T-helper 17 cell (primary cell): ENCODE measurements at regions not wholly inside any gene's neighbourhood (a gene's known extent, or its start where the extent isn't known, plus 50 kb on each side); places are given as distances from the start of the nearest gene placed in this dataset.

ENCODE experiments used
- ATAC-seq: fragments of 150-1000 bp; cut with Tn5 transposase; 2 replicates; pipeline ENCODE4 v1.10.0; 2021; ENCODE audit warnings: mild to moderate bottlenecking, moderate library complexity
- DNase-seq, 3 donors: peaks; one replicate each; pipeline versions ENCODE4 v3.0.0 to v3.0.0-alpha.2; 2020 to 2021
- H3K9me3 ChIP-seq: one replicate; pipeline ENCODE4 v1.7.0; 2013; ENCODE audit warnings: low read length, mild to moderate bottlenecking; ENCODE audit not compliant: control insufficient read depth, poor library complexity, severe bottlenecking
- H3K27ac Mint-ChIP-seq: one replicate; pipeline ENCODE4 v1.8.0; 2022; ENCODE audit warnings: mild to moderate bottlenecking, moderate library complexity, mixed read lengths
- H3K27me3 Mint-ChIP-seq: one replicate; pipeline ENCODE4 v1.8.0; 2022; ENCODE audit warnings: mixed read lengths
- H3K36me3 Mint-ChIP-seq: one replicate; pipeline ENCODE4 v1.8.0; 2022; ENCODE audit warnings: low read depth, mixed read lengths
- H3K4me1 Mint-ChIP-seq: one replicate; pipeline ENCODE4 v1.8.0; 2022; ENCODE audit warnings: mild to moderate bottlenecking, mixed read lengths
- H3K4me3 Mint-ChIP-seq: one replicate; pipeline ENCODE4 v1.8.0; 2022; ENCODE audit warnings: mild to moderate bottlenecking, moderate library complexity, mixed read lengths

DNA sequence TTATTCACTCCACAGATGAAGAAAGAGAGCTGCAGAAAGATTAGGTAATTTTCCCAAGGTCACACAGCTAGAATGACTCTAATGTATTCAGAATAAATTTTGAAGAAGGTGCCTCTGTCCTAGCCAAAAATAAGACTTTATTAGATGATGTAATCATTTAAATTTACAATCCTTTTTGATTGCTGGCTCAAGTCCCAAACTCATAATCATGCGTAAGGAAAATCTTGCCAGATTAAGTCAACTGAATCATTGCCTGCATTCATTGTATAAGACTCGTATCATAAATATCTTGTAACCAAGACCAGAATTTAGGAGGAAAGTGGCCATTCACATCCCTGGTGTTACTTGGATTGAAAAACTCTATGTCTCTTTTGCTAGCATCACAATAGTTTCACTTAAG is 53.1 kb upstream of the STK39 start:
- no peaks in the 10 kb centered on the region for H3K9me3 ChIP-seq
- H3K27me3 Mint-ChIP-seq: no peaks in the 10 kb centered on the region
- H3K36me3 Mint-ChIP-seq: no peaks in the 10 kb centered on the region
- H3K27ac Mint-ChIP-seq: no peak overlapping the region
- ATAC-seq: no peak
- no peaks in the 10 kb centered on the region for H3K4me1 Mint-ChIP-seq
- DNase-seq: no peak
- H3K4me3 Mint-ChIP-seq: no peak overlapping the region

- peaks cover 2% of the 10 kb centered on the region for H3K36me3 Mint-ChIP-seq
- H3K27me3 Mint-ChIP-seq: no peaks in the 10 kb centered on the region
- no peaks in the 10 kb centered on the region for H3K9me3 ChIP-seq
- no peak for DNase-seq
- ATAC-seq: no peak
- no peak overlapping the region for H3K4me3 Mint-ChIP-seq
- H3K27ac Mint-ChIP-seq: no peak overlapping the region
- no peaks in the 10 kb centered on the region for H3K4me1 Mint-ChIP-seq
Observed at GRCh38 chr2:168304024-168304681, 56.8 kb upstream of the STK39 start.

DNA sequence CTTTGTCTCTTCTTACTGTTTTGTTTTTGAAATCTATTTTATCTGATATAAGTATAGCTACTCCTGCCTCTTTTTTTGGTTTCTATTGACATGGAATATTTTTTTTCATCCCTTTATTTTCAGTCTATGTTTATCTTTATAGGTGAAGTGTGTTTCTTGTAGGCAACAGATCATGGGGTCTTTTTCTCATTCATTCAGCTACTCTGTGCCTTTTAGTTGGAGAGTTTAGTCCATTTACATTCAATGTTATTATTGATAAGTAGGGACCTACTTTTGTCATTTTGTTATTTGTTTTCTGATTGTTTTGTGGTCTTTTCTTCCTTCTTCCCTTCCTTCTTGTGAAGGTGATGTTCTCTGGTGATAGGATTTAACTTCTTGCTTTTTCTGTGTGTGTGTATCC is 60.0 kb upstream of the STK39 start:
- Mint-ChIP-seq H3K27me3 (no peaks in the 10 kb centered on the region), H3K27ac (no peak overlapping the region), H3K4me3 (no peak overlapping the region), H3K36me3 (peaks cover 2% of the 10 kb centered on the region), H3K4me1 (no peaks in the 10 kb centered on the region)
- DNase-seq (no peak), ATAC-seq (no peak)
- H3K9me3 ChIP-seq: no peaks in the 10 kb centered on the region

GRCh38 chr2:168310580-168310979 is 63.2 kb upstream of the STK39 start:
- no peaks in the 10 kb centered on the region for H3K4me1 Mint-ChIP-seq
- no peak overlapping the region for H3K27ac Mint-ChIP-seq
- no peak for DNase-seq
- no peak for ATAC-seq
- H3K4me3 Mint-ChIP-seq: no peak overlapping the region
- H3K27me3 Mint-ChIP-seq: no peaks in the 10 kb centered on the region
- H3K9me3 ChIP-seq: no peaks in the 10 kb centered on the region
- H3K36me3 Mint-ChIP-seq: peaks cover 2% of the 10 kb centered on the region

DNA sequence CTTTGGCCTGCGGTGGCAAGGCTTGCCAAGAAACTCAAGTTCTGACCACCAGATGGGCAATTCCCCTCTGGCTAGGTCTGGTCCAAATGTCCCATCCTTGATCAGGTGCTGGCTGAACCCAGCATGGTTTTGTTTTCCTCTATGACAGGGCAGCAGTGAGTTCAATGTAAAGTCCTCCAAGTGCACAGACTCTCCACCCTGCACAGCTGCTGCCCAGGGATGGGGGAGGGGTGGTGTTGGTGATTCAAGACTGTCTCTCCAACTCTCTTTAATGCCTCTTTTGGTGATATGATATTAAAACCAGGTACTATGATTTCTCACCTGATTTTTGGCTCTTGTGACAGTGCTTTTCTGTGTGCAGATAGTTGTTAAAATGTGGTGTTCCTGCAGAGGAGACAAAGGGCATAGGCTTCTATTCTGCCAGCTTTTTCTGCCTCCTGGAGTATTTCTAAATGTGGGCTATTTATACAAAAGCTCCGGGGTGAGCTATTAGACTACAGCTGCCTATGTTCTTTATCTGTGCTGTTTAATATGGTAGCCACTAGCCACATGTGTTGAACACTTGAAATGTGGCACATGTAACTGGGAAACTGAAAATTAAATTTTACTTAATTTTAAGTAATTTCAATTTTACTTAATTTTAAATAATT is 64.0 kb upstream of the STK39 start:
- Mint-ChIP-seq H3K4me3 (no peak overlapping the region), H3K27ac (no peak overlapping the region), H3K4me1 (no peaks in the 10 kb centered on the region), H3K36me3 (no peaks in the 10 kb centered on the region), H3K27me3 (no peaks in the 10 kb centered on the region)
- DNase-seq (no peak), ATAC-seq (no peak)
- no peaks in the 10 kb centered on the region for H3K9me3 ChIP-seq

DNA sequence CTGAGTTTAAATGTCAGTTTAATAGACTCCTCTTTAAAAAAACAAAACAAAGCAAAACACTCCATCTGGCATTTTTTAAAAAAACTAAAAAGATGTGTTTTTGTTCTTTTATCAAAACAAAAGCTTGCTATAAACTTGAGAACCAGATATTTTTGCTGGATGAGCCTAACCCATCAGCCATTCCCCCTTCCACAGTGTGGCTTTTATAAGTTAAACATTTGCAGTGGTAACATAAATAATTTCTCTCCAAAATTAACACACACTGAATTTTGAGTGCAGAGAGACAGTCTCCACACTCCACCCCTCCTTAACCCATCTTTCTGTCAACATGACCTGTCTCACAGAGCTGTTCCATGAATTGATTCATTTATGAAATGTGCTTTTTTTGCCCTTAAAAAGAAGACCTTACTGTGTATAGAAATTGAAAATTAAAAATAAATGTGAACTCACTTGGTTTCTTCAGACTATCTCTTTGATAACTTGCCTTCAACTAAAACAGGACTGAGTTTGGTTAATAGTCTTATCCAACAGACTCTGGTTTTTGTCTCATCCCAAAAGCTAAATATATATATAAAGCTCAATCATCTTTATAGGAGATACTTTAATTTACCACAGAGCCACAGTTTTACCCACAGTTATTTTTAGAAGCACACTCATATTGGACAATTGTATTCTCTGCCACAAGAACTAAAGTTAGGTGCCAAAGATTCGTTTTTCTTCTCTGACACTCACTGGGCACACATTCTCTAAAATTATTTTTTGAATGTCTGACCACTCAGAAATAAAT is 64.8 kb upstream of the STK39 start:
- H3K4me1 Mint-ChIP-seq: no peaks in the 10 kb centered on the region
- H3K9me3 ChIP-seq: no peaks in the 10 kb centered on the region
- no peaks in the 10 kb centered on the region for H3K36me3 Mint-ChIP-seq
- H3K27ac Mint-ChIP-seq: no peak overlapping the region
- no peak for DNase-seq
- no peak overlapping the region for H3K4me3 Mint-ChIP-seq
- no peaks in the 10 kb centered on the region for H3K27me3 Mint-ChIP-seq
- no peak for ATAC-seq

- Mint-ChIP-seq H3K36me3 (no peaks in the 10 kb centered on the region), H3K4me3 (no peak overlapping the region)
Observed at GRCh38 chr2:168314236-168314635, 66.8 kb upstream of the STK39 start.

DNA sequence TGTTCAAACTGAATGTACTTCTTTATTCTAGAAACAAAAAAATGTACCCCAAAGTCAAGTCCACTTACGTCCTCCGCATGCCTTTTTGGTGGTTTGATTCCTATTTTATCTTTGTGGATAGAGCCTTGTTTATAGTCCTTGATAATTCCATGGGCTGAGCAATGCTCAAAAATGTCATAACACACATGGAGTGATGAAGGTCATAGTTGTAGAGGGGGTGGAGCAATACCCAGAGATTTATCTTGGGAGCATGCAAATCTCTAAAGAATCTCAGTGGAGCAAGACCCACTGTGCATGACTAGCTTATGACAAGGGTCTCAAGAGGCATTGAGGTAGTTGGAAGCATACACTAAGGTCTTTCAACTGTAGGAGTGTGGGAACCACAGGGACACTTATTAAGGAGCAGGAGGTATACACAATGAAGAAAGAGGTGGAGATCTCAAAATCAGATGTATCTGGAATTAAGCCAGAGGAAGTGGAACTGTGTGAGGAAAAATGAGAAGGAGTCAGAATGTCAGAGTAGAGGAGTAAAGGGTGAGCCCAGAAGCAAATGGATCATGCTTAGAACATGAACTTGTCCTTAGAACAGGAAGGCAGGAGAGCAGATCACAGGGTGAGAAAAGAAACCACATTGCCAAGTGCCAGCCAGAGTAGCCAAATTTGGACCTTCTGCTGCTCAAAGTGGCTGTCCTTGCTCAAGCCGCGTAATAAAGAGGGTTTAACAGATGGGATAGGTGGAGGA is 68.1 kb upstream of the STK39 start:
- DNase-seq: no peak
- H3K9me3 ChIP-seq: no peaks in the 10 kb centered on the region
- Mint-ChIP-seq H3K27me3 (peaks cover 8% of the 10 kb centered on the region), H3K36me3 (no peaks in the 10 kb centered on the region), H3K27ac (no peak overlapping the region), H3K4me3 (no peak overlapping the region), H3K4me1 (no peaks in the 10 kb centered on the region)
- no peak for ATAC-seq

More at GRCh38 chr2:168314236-168314635, 66.8 kb upstream of the STK39 start:
- no peaks in the 10 kb centered on the region for H3K4me1 Mint-ChIP-seq
- H3K9me3 ChIP-seq: no peaks in the 10 kb centered on the region
- DNase-seq (no peak), ATAC-seq (no peak)
- no peaks in the 10 kb centered on the region for H3K27me3 Mint-ChIP-seq
- no peak overlapping the region for H3K27ac Mint-ChIP-seq

DNA sequence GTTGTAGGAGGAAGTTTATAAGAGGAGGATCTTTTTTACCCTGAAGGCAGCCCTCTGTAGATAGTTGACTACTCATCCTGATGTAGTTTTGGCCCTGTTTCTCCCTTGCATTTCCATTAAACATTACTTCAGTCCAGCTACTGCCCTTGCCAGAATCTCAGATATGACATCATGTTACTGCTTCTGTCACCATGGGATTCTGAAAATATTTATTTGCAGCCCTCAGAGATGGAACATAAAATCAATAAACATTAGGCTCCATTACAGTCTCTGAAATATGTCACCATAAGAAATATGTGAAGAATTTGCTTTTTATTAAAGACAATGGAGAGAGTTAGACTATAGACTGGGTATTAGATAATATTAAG is 68.7 kb upstream of the STK39 start:
- ATAC-seq (no peak), DNase-seq (no peak)
- Mint-ChIP-seq H3K27me3 (peaks cover 9% of the 10 kb centered on the region), H3K36me3 (no peaks in the 10 kb centered on the region), H3K4me1 (no peaks in the 10 kb centered on the region), H3K4me3 (no peak overlapping the region), H3K27ac (no peak overlapping the region)
- H3K9me3 ChIP-seq: no peaks in the 10 kb centered on the region

- no peak for ATAC-seq
Observed at GRCh38 chr2:168317282-168317681, 69.9 kb upstream of the STK39 start.

DNA sequence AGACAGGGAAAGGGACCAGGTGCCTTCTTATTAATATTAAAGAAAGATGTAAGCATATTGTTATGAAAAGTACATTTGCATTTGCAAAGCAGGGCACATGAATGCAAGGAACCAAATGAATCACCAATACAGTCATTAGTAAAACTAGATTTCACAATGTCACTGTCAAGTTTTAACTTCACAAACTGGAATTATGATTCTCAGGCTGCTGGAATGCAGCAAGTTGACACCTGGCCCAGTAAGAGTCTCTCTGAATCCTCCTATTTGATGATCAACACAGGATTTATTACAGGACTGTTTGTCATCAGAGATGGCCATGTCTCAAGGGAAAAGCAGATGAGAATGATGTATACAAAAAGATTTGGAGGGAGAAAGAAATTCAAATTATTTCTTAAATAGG is 72.9 kb upstream of the STK39 start:
- ATAC-seq: no peak
- Mint-ChIP-seq H3K4me1 (no peaks in the 10 kb centered on the region), H3K36me3 (peaks cover 4% of the 10 kb centered on the region)

More at GRCh38 chr2:168317282-168317681, 69.9 kb upstream of the STK39 start:
- H3K27ac Mint-ChIP-seq: no peak overlapping the region
- H3K4me3 Mint-ChIP-seq: no peak overlapping the region
- H3K36me3 Mint-ChIP-seq: no peaks in the 10 kb centered on the region
- DNase-seq: no peak
- H3K4me1 Mint-ChIP-seq: no peaks in the 10 kb centered on the region
- H3K27me3 Mint-ChIP-seq: peaks cover 17% of the 10 kb centered on the region
- no peaks in the 10 kb centered on the region for H3K9me3 ChIP-seq

GRCh38 chr2:168322325-168323007 is 75.1 kb upstream of the STK39 start:
- no peaks in the 10 kb centered on the region for H3K4me1 Mint-ChIP-seq
- no peak overlapping the region for H3K27ac Mint-ChIP-seq
- H3K27me3 Mint-ChIP-seq: peaks cover 56% of the 10 kb centered on the region
- DNase-seq: no peak
- no peak overlapping the region for H3K4me3 Mint-ChIP-seq
- ATAC-seq: no peak
- no peaks in the 10 kb centered on the region for H3K9me3 ChIP-seq
- H3K36me3 Mint-ChIP-seq: peaks cover 6% of the 10 kb centered on the region

More for the DNA sequence above, 72.9 kb upstream of the STK39 start:
- no peak overlapping the region for H3K4me3 Mint-ChIP-seq
- no peak overlapping the region for H3K27ac Mint-ChIP-seq
- peaks cover 44% of the 10 kb centered on the region for H3K27me3 Mint-ChIP-seq
- no peak for DNase-seq
- no peaks in the 10 kb centered on the region for H3K9me3 ChIP-seq
